ENCODE measurements at regions not wholly inside any gene's neighbourhood (a gene's known extent, or its start where the extent isn't known, plus 50 kb on each side); places are given as distances from the start of the nearest gene placed in this dataset.

GRCh38 chr1:54460351-54460750 lies 54.2 kb upstream of the SSBP3 start:
- TF ChIP-seq CTCF (conservative IDR thresholded peaks at IDR 0.05; ENCODE audit: low read depth, low read length) = no peak
- TF ChIP-seq EZH2phosphoT487 (IDR thresholded peaks at IDR 0.05; ENCODE audit: borderline replicate concordance, low read length) = no peak

Measured in PC-3 (cell line).